ENCODE measurements at regions not wholly inside any gene's neighbourhood (a gene's known extent, or its start where the extent isn't known, plus 50 kb on each side); places are given as distances from the start of the nearest gene placed in this dataset.

- DNase-seq (ENCODE audit: low read depth, low spot score): no peak
Observed at GRCh38 chr17:72518159-72518732, 397.4 kb downstream of the SOX9 start.

GRCh38 chr17:72518753-72519597 is 398.2 kb downstream of the SOX9 start:
- no peak for DNase-seq (ENCODE audit: low read depth, low spot score)

GRCh38 chr17:72519598-72519936 is 398.7 kb downstream of the SOX9 start:
- DNase-seq (ENCODE audit: low read depth, low spot score): no peak

GRCh38 chr17:72520665-72521303 is 400.0 kb downstream of the SOX9 start:
- DNase-seq (ENCODE audit: low read depth, low spot score): no peak

GRCh38 chr17:72523491-72523890 is 402.7 kb downstream of the SOX9 start:
- no peak for DNase-seq (ENCODE audit: low read depth, low spot score)

- no peak for DNase-seq (ENCODE audit: low read depth, low spot score)
Observed at GRCh38 chr17:72525225-72526015, 404.6 kb downstream of the SOX9 start.

- DNase-seq (ENCODE audit: low read depth, low spot score): no peak
Observed at GRCh38 chr17:72526769-72527168, 405.9 kb downstream of the SOX9 start.

GRCh38 chr17:72527789-72528188 is 407.0 kb downstream of the SOX9 start:
- no peak for DNase-seq (ENCODE audit: low read depth, low spot score)

- DNase-seq (ENCODE audit: low read depth, low spot score): no peak
Observed at GRCh38 chr17:72528683-72529082, 407.9 kb downstream of the SOX9 start.

GRCh38 chr17:72529386-72529785 is 408.6 kb downstream of the SOX9 start:
- no peak for DNase-seq (ENCODE audit: low read depth, low spot score)

GRCh38 chr17:72530454-72530853 is 409.6 kb downstream of the SOX9 start:
- DNase-seq (ENCODE audit: low read depth, low spot score): no peak

- no peak for DNase-seq (ENCODE audit: low read depth, low spot score)
Observed at GRCh38 chr17:72531729-72532128, 410.9 kb downstream of the SOX9 start.

GRCh38 chr17:72534265-72534664 is 413.4 kb downstream of the SOX9 start:
- no peak for DNase-seq (ENCODE audit: low read depth, low spot score)

- no peak for DNase-seq (ENCODE audit: low read depth, low spot score)
Observed at GRCh38 chr17:72534776-72535175, 414.0 kb downstream of the SOX9 start.

- DNase-seq (ENCODE audit: low read depth, low spot score): no peak
Observed at GRCh38 chr17:72535346-72535745, 414.5 kb downstream of the SOX9 start.

GRCh38 chr17:72535779-72536178 is 415.0 kb downstream of the SOX9 start:
- no peak for DNase-seq (ENCODE audit: low read depth, low spot score)

GRCh38 chr17:72536788-72537187 is 416.0 kb downstream of the SOX9 start:
- DNase-seq (ENCODE audit: low read depth, low spot score): no peak

- no peak for DNase-seq (ENCODE audit: low read depth, low spot score)
Observed at GRCh38 chr17:72538443-72538842, 417.6 kb downstream of the SOX9 start.

- no peak for DNase-seq (ENCODE audit: low read depth, low spot score)
Observed at GRCh38 chr17:72538901-72539352, 418.1 kb downstream of the SOX9 start.

- peak; percentile 21 for DNase-seq (ENCODE audit: low read depth, low spot score)
Observed at GRCh38 chr17:72539981-72540897, 419.4 kb downstream of the SOX9 start.

GRCh38 chr17:72542317-72542716 is 421.5 kb downstream of the SOX9 start:
- DNase-seq (ENCODE audit: low read depth, low spot score): no peak
